T47D (cell line): ENCODE measurements at regions not wholly inside any gene's neighbourhood (a gene's known extent, or its start where the extent isn't known, plus 50 kb on each side); places are given as distances from the start of the nearest gene placed in this dataset.
"Not testable (repeated sequence)": the region's sequence is repeated elsewhere in the genome, so short reads cannot be mapped to it uniquely, and the experiment has no call there.

Experiments used
- DNase-seq, 2 experiments: peaks; one replicate each; pipeline versions ENCODE4 v3.0.0 to v3.0.0-alpha.2; 2011 to 2012; ENCODE audit warnings: low read depth in 1 of 2, low spot score in 1 of 2
- JUND ChIP-seq: IDR thresholded peaks from 2 replicates; pipeline ENCODE4 v1.6.1; 2012; ENCODE audit warnings: low read depth
- in situ Hi-C: cut with HindIII; loops from 2 replicates; pipeline ENCODE4 v1.10.0; 2016; ENCODE audit warnings: low sequenced_read_pairs, low pct_unique_long_range_greater_than_20kb

DNA sequence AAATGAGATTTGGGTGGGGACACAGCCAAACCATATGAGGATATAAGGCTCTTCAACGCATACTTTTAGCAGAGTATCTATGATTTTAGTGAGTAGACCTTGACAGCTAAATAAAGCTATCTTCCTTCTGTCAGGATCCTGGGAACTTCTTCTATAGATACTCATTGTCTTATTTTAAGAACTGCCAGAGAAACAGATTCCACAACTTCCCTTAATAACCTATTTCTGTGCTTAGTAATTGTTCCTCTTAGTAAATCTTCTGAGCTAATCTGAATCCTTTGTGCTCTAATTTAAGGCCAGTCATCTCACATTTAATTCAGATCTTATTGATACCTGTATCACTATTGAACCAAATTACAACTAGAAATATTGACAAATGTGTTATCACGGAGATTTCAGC is 64.0 kb upstream of the CEP85L start:
- no peak for TF ChIP-seq JUND
- no peak for DNase-seq
- in situ Hi-C loops, result no loop called here

DNA sequence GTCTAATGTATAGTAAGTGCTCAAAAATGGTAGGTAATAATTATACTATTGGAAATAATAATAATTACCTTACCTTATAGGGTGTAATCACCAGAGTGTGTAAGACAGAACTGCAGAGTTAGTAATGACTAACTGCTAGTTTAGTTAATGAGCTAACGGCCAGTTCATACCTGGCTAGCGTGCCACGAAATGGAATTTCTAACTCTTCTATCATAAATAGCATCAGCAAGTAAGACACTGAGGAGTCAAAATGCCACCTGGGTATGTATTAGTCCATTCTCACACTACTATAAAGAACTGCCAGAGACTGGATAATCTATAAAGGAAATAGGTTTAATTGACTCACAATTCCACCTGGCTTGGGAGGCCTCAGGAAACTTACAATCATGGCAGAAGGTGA is 63.4 kb upstream of the CEP85L start:
- DNase-seq, result no peak
- in situ Hi-C loops, result no loop called here
- TF ChIP-seq JUND, result no peak

GRCh38 chr6:118712969-118713368 is 61.6 kb upstream of the CEP85L start:
- in situ Hi-C loops, result no loop called here
- DNase-seq, result no peak
- TF ChIP-seq JUND, result no peak

GRCh38 chr6:118710616-118711015 is 59.2 kb upstream of the CEP85L start:
- TF ChIP-seq JUND, result no peak
- peak in 1 of 2 experiments; percentile 56 for DNase-seq
- in situ Hi-C loops, result no loop called here

- DNase-seq, result peak in 1 of 2 experiments; percentile 46
- TF ChIP-seq JUND, result no peak
- in situ Hi-C loops, result no loop called here
These were observed 58.5 kb upstream of the CEP85L start for GRCh38 chr6:118709859-118710350.

DNA sequence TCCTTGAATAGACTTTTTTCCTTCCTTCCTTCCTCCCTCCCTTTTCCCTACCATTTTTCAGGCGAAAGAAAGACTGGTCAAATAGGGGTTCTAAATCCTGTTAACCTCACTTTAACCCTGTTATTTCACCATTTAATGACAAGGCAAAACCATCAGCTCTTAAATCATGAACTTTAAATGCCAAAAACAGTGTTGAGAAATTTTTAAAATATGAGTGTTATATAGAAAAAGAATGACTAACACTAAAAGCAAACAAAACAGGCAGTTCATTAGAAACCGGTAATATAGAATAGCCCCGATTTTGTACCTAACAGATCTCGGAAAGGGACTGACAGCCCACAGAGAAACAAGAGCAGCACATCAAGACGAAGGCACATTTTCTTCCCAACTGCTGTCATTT is 57.4 kb upstream of the CEP85L start:
- DNase-seq, result no peak
- TF ChIP-seq JUND, result no peak
- in situ Hi-C loops, result no loop called here

GRCh38 chr6:118708055-118708454 is 56.7 kb upstream of the CEP85L start:
- in situ Hi-C loops, result no loop called here
- no peak for TF ChIP-seq JUND
- no peak for DNase-seq

- in situ Hi-C loops, result no loop called here
- DNase-seq, result no peak
- TF ChIP-seq JUND, result no peak
These were observed 55.3 kb upstream of the CEP85L start for GRCh38 chr6:118706702-118707101.

- TF ChIP-seq JUND, result no peak
- in situ Hi-C loops, result no loop called here
- peak in 1 of 2 experiments; percentile 10 for DNase-seq
These were observed 54.4 kb upstream of the CEP85L start for GRCh38 chr6:118705544-118706491.

DNA sequence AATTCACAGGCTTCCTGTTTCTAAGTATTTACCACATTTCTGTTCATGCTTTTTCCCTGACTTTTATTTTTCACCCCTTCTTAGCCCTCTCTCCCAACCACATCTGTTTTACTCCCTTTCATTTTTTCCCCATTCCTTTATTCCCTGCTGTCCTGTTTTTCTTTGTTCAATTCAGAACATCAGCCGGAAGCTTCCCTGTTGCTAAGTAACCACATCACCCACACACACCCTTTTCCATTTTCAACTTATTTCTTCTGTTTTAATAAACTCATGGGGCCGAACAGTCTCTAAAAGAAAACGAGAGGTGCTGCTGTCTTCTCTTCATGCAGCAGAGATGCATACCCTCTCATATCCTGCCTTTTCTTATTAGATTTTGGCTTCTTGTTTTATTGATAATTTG is 53.5 kb upstream of the CEP85L start:
- no peak for TF ChIP-seq JUND
- DNase-seq, result no peak

GRCh38 chr6:118701260-118701659 is 49.9 kb upstream of the CEP85L start:
- DNase-seq, in situ Hi-C loops: not testable (repeated sequence)

More for the DNA sequence above, 53.5 kb upstream of the CEP85L start:
- in situ Hi-C loops, result no loop called here
